ENCODE measurements at regions not wholly inside any gene's neighbourhood (a gene's known extent, or its start where the extent isn't known, plus 50 kb on each side); places are given as distances from the start of the nearest gene placed in this dataset.

GRCh38 chr3:186432189-186432588 is 70.2 kb upstream of the DGKG start:
- no peak for TF ChIP-seq CTCF (IDR thresholded peaks at IDR 0.05; ENCODE audit: poor library complexity, severe bottlenecking)
- no peak for TF ChIP-seq EZH2 (IDR thresholded peaks at IDR 0.05; ENCODE audit: borderline replicate concordance, insufficient read depth, low read length, poor library complexity, severe bottlenecking)
- TF ChIP-seq POLR2AphosphoS5 (IDR thresholded peaks at IDR 0.05): no peak
